Lung microvascular endothelial cell (primary cell): ENCODE measurements at regions not wholly inside any gene's neighbourhood (a gene's known extent, or its start where the extent isn't known, plus 50 kb on each side); places are given as distances from the start of the nearest gene placed in this dataset.

Source experiments
- DNase-seq, 2 donors: peaks; one replicate each; pipeline versions ENCODE4 v3.0.0 to v3.0.0-alpha.2; 2010; ENCODE audit warnings: low read depth in 2 of 2

DNA sequence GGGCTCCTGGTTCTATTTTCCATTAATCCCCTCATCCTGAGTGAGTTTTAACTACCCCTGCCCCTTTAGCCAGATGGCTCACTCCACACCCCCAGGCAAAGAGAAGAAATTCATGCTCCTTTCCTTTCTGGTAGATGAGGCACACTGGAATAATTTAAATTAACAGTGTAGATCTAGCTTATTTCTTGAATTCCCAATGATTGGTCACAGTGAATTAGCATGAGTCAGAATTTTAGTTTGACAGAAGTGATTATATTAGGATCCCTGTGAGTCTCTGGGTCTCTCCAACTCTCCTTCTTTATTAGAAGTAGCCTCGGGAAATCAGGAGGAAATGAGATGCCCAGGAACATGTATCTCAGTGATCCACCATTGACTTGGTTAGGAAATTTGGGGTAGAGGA, 103.1 kb upstream of the KAZN start:
- no peak for DNase-seq

DNA sequence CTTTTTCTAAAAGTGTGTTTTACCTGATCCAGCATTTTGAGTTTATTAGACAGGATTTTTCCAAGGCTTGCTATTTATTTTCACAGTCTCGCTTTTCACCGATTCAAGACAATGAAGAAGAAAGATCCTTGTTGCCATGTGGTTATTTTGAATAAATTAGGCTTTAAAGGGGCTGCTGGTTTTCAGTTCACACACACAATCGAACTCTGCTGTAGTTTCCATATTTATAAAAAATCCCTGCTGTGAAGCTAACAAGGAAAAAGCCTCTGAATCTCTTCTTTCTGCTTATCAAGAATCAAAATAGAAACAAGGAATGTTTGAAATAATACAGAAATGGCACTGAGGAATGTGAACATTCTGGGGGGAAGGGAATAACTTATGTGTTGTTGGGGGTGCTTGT, 102.5 kb upstream of the KAZN start:
- DNase-seq = no peak

DNA sequence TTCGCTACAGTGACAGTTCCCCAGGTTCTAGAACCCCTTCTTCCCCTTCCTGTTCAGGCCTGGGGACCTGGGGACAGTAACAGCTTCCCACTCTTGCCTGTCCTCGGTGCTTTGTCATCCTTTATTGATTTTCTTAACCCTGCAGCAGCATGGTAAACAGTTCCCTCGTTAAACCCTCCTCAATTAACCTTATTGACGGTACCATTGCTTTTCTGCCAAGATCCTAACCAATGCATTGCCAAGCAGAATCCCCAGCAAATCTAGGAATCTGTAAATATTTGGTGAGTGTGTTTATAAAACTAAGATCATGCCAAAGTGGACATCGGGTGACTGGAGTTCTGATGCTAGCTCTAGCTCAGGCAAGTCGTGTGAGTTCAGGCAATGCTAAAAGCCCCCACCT, 99.6 kb upstream of the KAZN start:
- no peak for DNase-seq

DNA sequence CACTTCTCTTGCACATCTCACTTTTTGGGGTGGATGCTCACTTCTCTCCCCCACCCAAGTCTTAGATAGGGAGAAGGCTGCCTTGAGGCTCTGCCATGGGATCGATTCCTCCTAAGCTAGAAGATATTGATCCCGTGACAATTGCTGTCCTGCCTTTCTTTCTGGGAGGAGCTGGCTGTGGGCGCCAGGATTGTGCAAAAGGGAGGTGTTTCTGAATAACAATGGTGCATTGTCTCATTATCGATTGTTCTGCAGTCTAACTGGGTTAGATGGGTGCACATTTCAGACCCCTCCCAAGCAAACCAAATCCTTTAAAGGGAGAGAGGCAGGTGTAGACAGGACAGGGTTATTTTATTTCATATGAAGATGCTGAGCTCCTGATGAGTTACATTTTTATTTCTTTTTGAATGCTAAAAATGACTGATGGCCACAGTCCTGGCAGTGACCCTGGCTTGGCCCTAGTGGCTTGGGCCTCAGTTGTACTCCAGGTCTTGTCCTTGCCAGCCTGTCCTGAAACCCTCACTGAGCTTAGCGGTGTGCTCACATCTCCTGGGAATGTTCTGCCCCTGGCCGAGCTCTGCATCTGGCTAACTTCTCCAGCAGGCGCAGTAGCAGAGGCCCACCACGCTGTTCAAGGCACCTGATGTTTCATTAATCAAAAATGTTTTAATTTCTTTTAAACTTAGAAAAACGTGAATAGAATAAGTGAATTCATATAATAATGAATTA, 99.0 kb upstream of the KAZN start:
- no peak for DNase-seq

DNA sequence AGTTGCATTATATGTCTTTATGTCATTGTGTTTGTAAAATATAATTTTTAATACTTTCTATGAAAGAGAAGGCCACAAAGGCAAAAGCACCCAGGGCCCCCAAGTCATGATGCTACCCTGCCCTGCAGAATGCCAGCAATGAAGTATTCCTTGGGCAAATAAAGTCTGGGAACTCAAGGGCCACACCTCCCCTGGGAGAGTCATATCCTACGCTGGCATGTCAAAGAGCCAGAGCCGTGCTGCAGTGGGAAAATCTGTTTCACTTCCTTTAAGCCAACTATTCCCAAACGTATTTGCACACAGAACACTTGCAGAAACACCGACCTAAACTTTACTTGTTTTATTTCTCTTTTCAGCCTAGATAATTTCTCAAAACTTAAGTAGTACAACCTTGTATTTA, 98.4 kb upstream of the KAZN start:
- DNase-seq = no peak

DNA sequence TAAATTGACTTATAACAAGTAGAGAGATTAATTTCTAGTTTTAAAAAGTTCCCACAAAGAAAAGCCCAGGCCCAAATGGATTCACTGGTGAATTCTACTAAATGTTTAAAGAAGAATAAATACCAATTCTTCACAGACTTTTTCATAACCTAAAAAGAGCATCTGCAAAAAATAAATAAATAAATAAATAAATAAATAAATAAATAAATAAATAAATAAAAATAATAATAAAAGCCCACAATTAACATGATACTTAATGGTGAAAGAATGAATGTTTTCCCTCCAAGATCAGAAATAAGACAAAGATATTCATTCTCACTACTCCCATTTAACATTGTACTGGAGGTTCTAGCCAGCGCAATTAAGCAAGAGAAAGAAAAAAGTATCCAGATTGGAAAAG, 97.6 kb upstream of the KAZN start:
- no peak for DNase-seq

DNA sequence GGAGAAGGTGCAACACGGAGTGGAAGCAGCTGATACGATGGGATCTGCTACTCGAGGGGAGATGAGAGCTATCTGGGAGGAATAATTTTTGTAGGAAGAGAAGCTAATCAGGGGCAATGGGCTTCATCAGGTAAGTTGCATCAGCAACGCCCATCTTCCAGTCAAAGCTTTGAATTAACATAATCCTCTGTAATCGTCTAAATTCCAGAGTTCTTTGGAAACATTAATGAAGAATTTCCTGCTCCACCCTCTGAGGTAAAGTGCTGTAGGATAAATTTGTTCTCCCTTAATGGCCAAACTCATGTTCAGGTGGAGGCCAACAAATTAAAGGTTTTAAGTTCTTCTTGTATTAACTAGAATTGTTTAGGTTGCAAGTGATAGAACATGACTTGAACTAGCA, 94.0 kb upstream of the KAZN start:
- no peak for DNase-seq

DNA sequence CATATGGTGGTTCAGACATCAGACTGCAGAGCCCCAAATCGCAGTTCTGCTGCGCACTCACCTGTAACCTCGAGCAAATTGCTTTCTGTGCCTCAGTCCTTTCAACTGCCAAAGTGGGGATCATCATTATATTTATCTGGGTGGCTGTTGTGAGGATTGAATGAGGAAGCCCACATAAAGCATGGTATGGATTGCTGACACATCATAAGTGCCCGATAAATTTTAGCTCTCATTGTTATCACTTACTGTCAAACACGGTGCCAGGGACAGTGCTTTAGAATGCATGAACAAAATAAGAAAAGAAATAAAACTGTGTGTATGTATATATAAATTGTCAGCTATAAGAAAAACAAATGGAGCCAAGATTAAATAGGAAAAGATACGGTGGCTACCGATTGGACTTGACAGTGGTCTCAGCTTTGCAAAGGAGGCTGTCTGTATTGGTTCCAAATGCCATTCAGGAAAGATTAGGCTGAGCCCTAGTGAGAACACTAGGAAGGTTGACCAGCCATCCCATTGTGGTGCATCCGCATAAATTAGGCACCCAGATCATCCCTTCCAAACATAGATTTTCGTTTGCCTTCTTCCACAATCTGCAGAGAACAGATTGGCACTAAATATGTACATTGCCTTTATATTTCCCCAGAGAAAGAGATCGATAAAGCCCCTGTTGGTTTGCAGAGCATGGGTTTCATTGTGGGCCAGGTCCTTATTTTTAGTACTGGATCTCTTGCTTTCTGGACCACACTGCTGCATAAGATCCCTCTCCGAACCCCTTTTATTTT, 91.8 kb upstream of the KAZN start:
- DNase-seq = no peak

DNA sequence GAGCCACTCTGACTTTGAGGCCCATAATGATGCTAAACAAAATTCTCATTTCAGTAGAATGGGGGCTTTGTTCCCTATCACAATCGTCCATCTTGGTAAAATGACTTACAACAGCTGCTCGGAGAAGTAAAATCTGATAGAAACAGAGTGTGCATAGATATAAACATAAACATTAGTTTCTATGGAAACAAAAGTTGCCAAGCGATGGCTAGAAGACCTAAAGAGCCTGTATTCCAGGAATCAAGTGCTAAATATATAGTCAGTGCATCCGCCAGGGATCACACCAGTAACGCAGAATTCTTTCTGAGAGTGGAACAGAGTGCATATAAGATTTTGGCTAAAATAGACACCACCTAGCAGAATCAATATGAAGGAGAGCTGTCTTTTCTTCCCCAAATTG, 91.2 kb upstream of the KAZN start:
- no peak for DNase-seq

DNA sequence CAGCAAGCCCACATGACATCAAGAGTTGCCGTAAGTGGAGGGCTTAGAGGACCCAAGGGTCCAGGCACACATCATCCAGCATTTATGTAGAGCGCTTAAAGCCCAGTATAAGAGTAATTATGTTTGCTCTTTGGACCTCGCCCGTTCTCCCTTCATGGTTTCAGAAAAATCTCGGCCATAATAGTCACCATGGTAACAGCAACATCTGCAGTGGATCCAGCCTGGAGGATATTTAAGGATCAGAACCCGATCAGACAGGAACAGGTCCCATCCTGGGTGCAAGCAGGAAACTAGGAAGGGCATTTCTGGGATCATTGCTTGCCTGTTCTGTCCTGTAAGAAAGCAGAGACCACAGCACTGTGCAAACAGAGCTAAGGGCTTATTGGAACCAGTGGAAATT, 89.9 kb upstream of the KAZN start:
- DNase-seq = no peak

DNA sequence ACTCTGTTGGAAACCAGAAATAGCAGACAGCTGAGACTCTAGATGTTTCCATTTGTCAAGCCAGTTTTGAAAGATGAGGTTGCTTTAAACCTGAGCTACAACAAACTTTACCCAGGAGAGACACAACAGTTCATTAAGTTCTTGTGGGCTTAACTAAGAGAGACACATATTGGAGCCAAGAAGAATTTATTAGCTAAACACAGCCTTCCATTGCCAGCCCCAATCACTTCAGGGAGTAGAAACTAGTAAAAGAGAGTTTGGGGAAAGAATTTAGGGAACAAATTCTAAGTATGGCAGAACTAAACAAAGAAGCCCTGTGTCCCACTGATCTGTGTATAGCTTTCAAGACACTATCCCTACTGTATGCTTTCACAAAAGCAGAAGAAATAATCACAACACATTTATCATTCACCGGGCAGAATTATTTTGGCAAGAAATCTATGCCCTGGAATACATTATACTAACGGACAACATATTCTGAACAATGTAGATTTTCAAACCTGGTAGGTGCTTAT, 87.3 kb upstream of the KAZN start:
- no peak for DNase-seq

DNA sequence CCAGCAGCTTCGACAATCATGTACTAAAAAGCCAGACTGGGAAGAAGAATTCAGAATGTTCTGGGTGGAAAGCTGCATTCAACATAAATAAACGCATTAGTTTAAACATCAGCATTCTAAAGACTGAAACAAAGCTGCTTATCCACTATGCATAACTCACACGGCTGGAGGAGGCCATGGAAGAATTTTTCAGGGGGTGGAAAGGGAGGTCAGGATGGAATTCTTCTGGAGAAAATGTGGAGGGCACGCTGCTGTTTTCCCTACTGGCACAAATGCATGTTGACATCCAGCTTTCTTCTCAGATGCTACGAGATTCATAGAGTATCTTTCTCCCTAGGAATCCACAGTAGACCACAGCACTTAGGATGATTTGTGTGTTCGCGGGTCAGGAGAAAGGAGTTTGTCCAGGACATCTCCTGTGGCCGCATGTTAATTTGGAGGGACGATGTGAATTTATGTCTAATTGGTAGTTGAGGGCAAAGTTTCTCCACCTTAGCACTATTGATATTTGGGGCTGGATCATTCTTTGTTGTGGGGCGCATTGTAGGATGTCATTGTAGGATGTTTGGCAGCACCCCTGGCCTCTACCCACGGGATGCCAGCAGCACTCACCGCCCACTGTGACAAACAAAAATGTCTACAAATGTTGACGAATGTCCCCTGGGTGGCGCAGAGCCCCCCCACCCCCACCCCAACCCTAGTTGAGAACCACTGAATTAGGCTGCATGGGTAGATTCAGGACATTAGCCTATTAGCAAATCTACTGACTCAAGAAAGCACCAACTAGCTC, 86.5 kb upstream of the KAZN start:
- DNase-seq = no peak

DNA sequence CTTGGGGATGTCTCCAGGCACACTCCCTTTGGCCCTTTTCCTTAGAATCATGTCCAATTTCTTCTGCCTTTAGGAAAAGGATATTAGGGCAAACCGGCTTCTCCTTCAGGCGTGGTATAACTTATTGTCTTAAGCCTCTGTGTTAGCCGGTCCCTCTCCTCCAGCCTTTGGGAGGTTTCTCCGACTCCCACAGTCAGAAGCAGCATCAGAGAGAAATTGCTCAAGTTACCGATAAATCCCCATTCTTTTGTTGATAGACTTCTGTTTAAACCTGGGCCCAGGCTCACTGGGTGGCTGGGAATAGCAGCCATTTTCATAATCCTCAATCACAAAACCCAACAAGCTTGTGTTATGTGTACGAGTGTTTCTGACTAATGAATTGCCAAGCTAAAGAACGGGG, 85.4 kb upstream of the KAZN start:
- DNase-seq = no peak

DNA sequence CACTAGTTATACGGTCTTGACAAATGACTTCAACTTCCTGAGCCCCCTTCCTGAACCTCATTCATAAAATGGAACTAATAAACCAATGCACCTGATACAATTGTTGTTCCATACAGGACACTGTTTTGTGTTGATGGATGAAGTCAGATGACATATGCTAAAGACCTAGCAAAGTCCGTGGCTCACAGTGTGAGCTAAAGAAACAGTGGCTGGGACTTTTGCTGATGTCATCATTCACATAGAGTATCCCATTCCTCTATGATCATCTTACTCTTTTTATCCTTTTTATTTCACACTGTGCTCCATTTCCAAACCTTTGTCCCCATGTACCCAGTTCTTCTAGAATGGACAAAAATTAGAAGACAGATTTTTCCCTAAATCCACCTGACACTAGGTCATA, 83.7 kb upstream of the KAZN start:
- no peak for DNase-seq

DNA sequence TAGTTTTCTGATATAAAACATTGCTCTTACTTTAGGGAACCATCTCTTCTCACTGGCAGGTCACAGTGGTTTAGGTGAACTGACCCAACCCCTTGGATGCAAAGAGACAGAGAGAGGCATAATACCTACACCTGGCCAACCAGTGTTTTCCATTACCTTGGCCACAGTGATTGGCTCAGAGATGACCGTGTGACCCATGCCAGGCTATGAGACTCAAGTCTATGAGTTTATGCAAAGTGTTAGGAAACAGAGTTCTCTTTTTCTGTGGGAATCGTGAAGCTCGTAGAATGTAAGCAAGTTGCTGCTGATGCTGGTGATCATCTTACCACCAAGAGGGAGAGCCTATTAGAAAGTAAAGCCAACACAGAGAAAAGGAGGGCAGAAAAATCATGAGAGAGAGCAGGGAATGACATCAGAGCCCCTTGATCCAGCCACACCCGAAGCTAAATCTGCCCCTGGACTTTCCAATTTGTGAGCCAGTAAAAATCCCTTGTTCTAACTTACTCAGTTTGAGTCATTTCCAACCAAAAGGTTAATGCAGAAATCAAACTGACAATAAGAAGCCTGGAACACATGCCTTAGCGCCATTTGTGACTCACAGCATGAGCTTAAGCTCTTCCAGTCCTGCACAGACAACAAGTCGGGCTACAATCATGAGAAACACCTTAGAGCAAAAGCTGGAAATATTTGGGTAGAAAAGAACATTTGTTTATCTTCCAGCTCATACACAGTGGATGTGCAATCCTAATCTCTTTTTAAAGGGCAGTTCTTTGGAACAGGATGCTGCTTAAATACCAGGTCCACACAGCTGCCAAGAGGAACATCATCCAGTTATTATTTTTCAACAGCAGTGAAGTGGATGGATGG, 81.3 kb upstream of the KAZN start:
- no peak for DNase-seq

DNA sequence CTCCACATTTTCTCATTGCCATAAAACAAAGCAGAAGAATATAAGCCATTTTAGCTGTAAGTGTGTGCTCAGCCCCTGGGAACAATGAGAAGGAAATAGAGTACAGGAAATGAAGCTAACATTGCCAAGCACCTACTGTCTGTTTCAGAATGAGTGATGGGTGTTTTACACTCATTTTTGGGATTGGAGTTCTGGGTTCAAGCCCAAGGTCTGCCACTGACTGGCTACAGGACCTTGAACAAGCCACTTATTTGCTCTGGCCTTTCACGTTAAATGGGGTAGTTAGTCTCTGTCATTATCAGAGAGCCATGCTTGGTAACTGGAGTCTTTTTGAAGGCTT, 80.7 kb upstream of the KAZN start:
- DNase-seq = no peak

DNA sequence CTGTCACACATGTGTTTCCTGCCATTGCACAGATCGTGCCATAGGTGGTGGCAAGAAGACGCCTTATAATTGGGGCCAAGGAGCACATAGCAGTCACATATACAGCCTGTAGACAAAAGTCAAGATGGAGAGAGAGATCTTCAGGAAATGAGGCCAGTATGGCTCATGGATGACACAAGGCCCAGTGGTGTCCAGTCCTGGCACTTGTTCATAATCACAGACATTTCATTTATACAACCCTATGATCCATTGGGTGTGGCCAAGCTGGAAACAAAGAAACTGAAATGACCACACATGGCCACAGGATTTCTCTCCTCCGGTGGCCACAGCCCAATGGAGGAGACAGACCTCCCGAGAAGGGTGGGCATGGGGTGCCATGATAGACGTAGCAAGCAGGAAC, 78.5 kb upstream of the KAZN start:
- DNase-seq = no peak

DNA sequence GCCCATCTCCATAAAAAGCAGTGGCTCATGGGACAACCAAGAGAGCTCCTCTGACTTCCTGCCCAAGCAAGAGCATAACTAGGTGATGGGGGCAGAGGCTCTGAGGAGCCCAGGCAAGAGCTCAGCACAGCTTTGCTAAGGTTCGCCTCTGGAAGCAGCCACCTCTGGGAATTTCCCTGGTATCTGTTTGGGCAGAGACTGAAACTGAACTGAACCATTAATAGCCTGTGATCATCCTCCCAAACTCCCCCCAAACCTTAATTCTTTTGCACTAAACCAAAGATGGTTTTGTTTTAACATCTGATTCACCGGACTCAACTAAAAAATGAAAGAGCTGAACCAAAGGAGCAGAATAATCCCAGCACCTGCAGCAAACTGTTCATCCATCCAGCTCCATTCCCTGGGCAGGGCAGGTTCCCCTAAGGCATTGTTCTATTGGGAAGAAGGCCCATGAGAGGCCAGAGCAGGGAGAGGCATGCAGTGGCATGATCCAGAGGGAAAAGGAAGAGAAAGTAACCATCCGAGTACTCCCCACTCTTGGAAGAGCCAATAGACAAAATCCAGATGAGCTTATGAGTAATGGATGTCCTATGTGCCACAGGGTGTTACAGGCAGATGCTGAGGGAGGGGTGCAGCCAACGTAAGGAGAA, 77.8 kb upstream of the KAZN start:
- no peak for DNase-seq

DNA sequence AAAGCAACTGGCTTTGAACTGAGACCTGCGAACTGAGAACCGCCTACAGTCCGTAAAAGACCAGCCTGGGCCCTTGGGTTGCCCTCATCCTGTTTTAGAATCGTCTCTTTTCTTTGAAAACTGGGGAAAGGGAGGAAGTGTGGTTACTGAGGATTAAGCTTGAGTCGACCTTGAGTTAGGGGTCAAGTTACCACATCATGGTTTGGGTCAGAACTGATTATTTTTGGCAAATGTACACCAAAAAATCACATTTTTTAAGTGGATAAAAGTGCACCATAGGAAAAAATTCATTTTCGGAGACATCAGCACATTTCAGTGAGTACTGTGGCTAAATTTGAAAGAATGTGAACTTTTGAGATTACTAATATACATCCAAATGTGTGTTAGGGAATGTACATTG, 76.9 kb upstream of the KAZN start:
- no peak for DNase-seq

DNA sequence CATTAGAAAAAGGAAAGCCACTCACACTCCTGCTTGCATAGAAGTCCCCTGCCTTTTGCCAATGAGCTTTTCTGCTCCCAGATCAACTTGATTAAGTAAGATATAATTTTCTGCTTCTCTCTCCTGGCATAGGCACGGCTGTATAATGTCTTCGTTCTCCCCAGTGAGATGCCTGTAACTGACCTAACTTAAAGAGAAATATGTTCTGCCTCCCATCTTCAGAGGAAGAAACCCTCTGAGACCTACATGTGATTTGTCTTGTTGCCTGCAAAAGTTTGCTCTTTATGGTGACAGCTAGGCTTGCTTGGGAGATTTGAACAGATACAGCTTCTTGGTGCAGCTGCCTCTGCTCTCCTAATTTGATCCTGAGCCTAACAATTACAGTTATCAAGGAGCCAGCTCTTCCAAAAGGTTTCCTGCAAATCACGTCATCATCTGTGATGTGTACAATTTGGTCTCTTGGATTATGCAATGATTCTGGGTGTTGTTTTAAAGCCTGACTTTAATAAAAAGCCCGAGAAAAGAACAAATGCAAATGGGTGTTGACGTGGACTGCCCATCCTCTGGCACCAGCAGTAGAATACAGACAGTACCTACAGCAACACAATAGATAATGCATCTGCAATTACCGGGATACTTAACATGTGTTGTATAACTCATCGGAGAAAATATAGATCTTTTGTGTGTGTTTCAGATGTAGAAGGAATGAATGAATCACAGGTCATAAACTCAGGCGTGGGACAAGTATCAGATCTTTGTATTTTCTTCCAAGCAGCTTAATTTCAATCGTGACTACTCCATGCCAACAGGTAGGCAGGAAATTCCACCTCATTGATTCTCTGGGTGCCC, 76.2 kb upstream of the KAZN start:
- DNase-seq = no peak
